HG02943 (cell line): ENCODE measurements at regions not wholly inside any gene's neighbourhood (a gene's known extent, or its start where the extent isn't known, plus 50 kb on each side); places are given as distances from the start of the nearest gene placed in this dataset.

ENCODE experiments used
- ATAC-seq: cut with Tn5 transposase; IDR thresholded peaks from one replicate; pipeline ENCODE4 v1.9.1; 2021; ENCODE audit warnings: mild to moderate bottlenecking, low read depth, moderate library complexity; ENCODE audit not compliant: unreplicated experiment

DNA sequence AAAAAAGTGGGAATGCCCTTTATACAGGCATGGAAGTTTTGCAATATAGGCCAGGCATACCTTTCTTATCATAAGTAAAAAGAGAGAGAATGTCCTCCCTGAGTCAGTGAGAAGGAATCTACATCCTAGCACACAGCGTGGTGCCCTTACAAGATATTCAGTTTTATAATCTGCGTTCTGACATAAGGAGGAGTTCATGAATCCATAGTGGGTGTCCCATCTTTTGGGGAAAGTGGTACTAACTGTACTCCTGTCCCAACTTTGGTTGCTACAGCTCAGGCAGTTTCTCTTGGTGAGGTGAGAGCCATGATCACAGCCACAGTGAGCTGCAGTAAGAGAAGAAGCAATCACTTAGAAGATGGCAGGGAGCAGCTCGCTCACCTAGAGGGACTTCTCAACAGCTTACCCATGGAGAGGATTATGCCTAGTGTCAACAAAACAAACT, 332.9 kb downstream of the BCAT1 start:
- no peak for ATAC-seq

DNA sequence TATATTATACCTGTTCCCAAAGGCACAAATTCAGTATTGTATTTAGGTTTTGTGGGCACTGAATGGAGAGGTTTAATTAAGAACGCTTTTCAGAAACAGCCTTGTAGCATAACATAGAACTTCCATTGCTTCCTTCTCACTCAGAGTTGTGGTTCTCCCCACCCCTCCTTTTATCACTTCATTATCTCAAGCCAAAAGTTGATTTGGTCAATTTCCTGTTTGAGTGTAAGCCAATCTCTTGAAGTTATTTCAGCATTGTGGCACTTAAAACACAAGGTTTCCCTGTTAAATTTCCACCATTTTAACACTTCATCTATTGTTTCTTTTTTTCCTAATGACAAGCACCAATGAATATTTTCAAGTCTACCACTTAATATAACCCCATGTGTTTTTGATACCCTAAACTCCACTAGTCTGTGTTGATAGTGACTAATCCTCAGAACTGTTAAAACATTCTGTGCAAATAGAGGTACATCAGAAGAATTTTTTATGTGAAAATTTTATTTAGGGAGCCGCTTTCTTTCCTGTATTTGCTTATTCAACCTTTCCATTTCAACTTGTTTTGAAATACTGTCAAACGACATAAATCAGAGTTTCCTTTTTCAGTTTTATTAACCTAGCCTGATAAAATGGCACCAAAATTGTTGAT, 340.1 kb downstream of the BCAT1 start:
- ATAC-seq = no peak

DNA sequence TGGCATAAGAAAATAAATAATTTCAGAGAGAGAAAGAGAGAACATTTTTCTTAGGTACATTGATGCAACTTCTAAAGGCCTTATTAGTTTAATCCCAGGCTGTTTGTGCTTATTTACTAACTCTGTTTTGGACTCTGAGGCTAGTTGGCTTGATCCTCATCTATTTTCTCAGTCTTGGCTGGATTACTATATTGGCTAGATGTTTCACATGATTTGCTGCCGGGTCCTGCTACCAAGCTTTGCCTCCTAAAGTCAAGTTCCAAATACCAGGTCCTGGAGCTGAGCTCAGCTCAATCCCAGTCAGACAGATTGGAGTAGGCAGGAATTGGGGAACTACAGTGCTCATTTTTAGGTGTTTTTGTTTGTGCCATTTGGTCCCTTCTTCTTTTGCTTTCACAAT, 340.8 kb downstream of the BCAT1 start:
- no peak for ATAC-seq

DNA sequence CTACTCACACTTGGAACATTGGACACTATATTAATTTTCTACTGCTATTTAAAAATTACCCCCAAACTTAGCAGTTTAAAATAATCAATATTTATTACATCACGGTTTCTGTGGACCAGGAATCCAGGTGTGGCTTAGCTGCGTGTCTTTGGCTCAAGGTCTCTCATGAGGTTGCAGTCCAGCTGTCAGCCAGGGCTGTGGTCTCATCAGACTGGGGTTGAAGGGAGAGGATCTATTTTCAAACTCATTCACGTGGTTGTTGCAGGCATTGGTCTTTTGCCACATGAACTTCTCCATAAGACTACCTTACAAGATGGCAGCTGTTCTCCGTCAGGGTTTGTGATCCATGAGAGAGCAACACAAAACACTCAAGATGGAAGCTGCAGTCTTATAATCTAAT, 343.0 kb downstream of the BCAT1 start:
- ATAC-seq = no peak

DNA sequence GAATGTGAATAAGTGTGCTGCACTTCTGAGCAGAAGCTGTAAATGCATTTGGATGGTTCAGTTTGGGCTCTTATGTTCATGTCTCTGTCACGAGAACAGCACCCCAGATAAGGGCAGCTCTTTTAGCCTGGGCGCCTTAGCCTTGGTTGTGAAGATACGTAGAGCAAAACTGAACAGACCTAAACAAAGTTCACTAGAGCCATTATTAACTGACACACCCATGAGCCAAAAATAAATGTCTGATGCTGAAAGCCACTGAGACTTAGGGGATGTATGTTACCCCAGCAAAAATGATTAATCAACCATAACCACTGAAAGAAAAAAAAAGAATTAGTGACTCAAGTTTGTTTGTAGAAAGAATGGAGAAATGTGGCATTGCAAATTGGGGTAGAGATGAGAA, 343.4 kb downstream of the BCAT1 start:
- no peak for ATAC-seq

DNA sequence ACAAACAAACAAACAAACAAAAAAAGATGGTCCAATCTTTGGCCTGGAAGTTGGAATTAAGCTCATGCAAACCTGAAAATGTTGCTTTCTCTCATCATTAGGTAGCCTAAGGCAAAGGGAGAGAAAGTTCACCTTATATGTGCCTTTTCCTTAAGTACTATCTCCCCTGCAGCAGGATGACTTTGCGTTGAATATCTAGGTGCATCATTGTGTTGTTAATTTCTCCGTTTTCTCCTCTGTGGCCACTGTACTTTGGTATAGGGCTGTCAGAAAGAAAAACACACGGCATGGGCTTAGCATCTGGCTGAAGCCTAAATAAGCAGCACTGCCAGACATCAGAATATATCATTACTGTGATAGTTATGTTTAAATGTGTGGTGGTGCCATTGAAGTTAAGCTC, 345.5 kb downstream of the BCAT1 start:
- ATAC-seq = no peak

DNA sequence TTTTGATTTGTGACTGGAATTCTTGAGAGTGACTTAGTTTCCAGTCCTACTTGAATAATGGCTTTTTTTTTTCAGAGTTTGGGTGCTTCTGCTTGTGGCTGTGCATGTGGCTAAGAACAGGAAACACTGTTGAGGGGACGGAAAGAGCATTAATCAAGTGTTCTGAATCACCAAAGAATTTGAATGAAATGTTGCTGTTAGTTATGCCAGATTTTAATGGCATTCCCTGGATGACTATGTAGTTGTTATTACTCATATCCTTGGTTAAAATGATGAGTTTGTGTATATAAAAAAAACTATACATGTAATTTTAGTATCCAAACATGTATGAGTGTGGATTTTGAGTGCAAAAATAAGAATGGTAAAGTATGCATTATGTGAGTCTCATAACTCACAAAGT, 347.9 kb downstream of the BCAT1 start:
- ATAC-seq = no peak

DNA sequence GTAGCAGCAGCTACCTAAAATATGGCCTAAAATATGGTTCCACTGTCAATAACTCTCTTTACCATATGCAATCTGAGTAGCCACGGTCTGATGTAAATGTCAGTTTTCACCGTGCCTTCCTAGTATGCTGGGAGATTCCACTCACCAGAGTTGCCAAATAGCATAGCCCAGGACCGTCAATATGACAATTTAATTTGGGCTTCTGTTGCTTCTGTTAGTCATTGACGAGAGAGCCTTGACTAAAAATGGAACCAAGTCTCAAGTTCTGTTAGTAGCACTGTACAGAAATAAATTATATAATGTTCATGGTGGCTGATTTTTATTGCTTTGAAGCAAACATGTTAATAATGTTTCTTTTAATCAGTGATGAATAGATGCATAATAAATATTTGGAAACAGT, 348.4 kb downstream of the BCAT1 start:
- no peak for ATAC-seq

DNA sequence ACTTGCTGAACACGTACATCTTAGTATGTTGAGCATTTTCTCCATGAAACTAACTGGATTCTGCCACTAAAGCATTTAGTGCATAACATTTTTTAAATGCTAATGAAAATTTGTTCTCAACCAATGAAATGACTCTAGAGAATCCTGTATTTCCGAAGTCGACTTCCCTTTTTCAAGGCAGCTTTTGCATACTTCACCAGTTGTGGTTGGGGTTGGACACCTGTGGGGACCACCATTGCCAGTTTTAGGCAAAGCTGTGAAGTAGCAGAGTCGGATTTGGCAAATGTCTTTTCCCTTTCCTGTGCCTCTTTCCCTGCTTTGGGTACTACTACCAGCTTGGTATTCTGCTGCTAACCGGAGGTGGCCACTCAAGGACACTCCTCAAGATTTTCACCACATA, 349.2 kb downstream of the BCAT1 start:
- no peak for ATAC-seq

DNA sequence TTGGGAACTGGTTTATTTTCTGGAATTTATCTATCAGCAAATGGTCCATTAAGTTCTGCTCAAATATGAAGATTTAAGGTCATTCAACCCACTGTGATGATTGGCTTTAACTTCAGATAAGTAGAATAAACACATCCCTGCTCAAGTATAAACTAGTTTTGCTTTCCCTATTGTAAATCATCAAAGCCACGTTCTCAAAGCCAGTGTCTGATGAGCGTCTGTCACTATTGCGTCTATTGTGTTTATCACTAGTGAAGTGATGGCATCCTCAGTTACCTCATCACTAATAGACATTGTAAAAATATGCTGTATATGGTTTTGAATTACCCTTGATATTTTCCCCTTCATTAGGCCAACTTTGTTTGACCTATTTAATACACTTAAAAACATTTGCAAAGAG, 351.3 kb downstream of the BCAT1 start:
- no peak for ATAC-seq

DNA sequence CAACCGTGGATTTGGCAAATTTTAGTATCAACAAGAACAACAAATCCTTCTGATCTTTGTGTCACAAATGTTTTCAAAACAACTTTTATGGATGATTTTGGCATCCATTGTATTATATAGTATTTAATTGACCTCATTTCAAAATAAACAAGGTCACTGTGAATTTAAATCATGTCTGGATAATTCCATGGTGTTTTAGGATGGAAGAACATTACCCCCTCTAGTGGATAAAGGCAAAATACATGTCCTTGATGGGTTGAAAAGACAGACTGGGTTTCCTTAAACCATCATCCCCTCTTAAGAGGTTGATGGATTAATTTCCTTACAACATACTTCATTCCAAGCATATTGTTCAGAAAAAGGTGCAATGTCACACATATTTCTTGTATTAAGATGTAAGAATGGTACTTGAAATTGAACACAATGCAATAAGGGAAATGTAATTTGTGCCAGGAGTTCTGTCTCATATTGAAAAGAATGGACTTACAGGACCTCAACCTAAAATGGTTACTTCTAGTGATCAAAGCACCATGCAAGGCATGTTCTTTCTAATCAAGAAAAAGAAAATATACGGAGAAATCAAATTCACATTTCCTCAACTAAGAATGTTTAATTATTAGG, 352.0 kb downstream of the BCAT1 start:
- no peak for ATAC-seq

DNA sequence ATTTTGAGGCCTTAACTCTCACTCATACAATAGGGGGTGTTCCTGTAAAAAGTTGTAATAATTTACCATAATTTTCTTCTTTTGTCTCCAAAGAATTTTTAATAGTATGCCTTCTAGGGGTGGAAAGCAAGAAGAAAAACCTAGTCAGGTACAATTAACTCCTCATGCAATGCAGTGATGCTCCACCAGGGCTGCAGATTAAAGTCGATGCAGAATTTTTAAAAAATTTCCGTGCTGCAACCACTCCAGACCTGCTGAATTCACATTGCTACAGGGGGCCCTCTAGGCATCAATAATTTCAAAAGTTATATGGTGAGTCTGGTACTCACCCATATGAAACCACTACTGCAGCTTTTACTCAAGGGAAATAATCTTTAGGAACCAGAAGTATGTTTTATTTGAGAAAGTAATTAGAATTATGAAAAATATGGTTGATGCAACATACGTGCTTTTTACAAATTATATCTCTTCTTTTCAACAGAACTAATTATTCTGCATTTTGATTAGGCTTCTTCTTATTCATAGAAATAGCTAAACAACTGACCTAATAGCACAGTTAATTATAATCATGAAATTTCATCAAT, 353.2 kb downstream of the BCAT1 start:
- no peak for ATAC-seq

DNA sequence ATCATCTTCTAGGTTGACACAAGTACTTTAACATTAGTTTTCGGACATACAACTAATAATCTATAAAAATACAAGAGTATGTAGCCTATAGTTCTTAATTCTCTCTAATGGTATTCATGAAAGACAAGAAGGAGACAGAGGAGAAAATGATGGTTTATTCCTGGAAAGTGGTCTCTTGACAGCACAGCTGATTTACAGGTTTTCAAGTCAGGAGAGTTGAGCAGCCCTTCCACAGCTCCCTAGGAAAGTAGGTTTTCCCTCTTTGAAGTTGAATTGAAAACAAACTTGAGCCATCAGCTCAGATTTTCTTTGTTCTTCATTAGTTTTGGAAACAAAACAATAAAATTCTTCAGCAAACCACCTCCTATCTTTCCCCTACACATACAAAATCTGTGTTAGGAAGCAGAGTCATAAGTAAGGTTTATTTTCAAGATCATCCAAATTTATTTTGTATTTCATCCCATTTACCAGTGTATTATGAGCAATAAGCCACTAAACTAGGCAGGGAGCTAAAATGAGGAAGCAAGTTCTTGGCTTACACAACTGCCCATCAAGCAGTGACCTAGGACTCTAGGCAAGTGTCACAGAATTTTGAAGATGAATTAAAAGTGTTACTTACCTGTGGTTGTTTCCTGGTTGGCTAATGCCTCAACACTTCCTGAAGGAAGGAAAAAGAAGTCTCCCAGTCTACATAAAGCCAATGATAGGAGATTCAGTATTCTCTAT, 357.0 kb downstream of the BCAT1 start:
- ATAC-seq = no peak

DNA sequence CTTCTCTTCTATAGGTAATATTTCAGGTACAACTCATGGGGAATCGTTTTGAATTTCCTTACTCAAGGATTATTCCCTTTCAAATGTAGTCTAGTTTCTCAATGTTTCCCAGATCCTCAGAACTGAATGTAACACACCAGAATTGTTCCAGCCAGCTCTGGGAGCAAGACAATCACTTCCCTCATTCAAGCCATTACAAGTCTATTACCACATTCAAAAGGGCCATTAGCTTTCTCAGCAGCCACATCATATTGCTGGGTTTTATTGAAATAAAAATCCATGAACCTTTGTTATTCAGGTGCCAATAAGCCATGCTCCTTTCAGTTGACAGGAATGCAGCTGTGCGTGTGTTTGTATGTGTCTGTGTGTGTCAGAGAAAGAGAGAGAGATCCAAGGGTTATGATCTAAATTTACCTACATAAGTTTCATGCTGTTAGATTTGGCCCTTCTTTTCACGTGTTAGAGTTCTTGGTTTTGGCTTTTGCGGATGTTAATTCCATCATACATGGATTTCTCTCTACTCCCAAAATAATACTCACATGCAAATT, 357.7 kb downstream of the BCAT1 start:
- no peak for ATAC-seq

DNA sequence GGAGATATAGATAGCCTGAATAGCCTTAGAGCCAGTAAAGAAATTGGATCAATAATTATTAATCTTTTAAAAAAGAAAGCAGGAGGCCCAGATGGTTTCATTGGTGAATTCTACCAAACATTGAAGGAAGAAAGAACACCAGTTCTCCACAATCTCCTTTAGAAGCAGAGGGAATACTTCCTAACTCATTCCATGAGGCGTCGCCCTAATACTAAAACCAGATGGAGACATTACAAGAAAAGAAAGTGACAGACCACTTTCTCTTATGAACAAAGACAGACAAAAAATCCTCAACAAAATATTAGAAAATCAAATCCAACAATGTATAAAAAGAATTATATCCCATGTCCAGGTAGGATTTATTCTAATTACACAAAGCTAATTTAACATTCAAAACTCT, 362.6 kb downstream of the BCAT1 start:
- no peak for ATAC-seq

DNA sequence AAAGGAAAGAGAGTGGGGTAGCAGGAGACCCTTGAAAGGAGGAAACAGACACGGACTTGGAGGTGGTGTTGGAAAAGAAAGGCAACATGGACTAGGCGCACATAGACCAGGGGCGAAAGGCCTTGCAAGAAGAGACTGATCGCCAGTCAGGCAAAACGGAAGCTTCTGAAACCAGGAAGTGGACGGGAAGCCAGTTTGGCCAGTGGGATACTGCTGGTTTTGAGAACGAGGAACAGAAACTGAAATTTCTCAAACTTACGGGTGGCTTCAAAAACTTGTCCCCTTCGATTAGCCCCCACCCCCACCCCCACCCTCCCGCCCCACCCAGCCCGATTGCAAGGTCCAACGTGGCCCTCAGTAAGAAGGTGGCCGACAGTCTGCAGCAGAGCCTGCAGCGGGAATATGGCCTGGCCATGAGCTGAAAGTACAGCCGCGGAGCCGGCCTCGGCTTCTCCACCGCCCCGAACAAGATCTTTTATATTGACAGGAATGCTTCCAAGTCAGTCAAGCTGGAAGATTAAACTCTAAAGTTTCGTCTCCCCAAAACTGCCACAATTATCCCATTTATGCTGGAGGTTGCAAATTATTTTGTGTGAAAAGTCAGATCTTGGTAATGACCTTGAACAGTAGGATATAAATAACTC, 364.7 kb downstream of the BCAT1 start:
- ATAC-seq = no peak

DNA sequence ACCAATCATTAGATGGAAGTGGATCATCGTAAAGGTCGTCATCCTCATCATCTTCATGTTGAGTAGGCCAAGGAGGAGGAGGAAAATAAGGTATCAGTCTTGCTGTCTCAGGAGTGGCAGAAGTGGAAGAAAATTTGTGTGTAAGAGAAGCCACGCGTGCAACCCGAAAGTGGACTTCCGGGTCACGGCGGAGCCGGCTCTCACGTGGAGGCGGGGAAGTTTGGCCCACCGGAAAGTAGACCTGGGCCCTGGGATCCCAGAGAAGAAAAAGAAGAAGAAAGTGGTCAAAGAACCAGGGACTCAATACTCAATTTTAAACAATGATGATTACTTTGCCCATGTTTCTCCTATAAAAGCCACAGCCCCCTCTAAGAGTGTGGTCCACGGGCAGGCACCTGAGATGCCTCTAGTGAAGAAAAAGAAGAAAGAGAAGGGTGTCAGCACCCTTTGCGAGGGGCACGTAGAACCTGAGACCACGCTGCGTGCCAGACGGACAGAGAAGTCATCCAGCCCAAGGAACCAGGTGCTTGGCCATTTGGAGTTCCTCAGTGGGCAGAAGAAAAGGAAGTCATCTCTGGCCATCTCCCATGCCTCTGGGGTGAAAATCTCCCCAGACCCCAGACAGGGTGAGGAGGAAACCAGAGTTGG, 365.8 kb downstream of the BCAT1 start:
- ATAC-seq = no peak

DNA sequence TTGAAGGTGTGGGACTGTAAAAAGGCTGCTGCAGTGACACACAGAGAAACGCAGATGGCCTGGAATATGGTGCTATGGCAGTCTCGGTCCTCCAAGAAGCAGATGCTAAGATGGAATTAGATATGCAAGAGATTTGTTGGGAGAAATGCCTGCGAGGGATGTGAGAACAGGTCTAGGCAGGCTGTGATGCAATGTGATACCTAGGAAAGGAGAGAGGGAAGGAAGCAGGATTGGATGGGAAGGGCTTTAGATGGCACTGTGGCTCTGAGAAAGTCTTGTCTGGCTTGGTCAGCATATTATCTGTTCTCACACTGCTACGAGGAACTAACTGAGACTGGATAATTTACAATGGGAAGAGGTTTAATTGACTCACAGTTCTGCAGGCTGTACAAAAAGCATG, 374.4 kb downstream of the BCAT1 start:
- no peak for ATAC-seq

DNA sequence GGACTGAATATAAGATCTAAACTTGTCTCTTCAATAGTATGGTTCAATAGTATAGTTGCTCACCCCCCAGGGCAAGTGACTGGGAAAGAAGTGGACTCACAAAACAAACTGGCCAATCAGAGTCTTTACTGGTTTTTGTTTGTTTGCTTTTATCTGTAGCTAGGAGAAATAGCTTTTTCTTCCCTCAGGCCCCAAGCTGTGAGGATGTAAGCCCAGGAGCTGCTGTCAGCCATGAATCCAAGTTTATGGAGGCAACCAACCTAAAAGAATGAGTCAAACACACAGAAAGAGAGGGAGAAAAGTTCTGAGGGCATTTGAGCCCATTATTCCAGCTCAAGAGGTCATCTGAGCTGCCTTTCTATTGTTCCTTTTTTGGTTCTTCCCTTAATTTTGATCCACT, 375.3 kb downstream of the BCAT1 start:
- no peak for ATAC-seq

DNA sequence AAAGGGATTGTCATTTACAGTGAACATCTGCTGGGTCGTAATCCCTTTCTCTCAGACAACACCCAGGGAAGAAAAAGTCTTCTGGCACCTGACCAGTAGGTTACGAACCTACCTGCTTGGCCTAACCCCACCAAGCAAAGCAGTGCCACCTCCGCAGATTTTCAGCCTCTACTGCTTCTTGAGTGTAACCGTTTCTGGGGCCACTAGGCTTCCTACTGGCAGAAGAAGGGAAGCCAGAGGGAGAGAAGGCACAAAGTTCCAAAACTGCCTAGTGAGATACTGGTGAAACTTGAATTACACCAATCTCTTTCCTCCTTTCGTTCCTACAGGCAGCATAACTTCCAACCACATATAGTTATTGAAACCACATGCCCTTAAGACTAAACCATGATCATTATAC, 383.6 kb downstream of the BCAT1 start:
- no peak for ATAC-seq
